HG03469 (cell line): ENCODE measurements at regions not wholly inside any gene's neighbourhood (a gene's known extent, or its start where the extent isn't known, plus 50 kb on each side); places are given as distances from the start of the nearest gene placed in this dataset.

Experiments used
- ATAC-seq: cut with Tn5 transposase; IDR thresholded peaks from one replicate; pipeline ENCODE4 v1.9.1; 2021; ENCODE audit warnings: mild to moderate bottlenecking, moderate library complexity, moderate number of reproducible peaks; ENCODE audit not compliant: unreplicated experiment

- no peak for ATAC-seq
Observed at GRCh38 chr2:121120411-121120810, 164.6 kb downstream of the TFCP2L1 start.

- no peak for ATAC-seq
Observed at GRCh38 chr2:121120991-121121390, 164.0 kb downstream of the TFCP2L1 start.

DNA sequence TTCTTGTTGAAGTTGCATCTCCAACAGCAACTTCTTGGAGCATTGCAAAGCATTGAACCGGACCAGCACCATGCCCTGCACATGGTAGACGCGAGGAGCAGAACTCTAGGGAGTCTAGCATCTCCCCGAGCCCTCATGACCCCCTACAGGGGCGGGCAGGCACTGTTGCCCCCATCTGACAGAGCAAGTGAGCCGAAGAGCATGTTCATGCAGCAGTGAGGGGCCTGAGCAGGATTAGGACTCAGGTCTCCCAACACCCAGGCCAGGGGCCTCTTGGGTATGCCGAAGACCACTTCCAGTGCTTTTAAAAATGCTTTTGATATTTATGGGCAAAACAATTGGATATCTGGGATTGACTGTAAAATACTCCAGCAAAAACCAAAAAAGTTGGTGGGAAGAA, 163.3 kb downstream of the TFCP2L1 start:
- ATAC-seq, result no peak

GRCh38 chr2:121123268-121123667, 161.7 kb downstream of the TFCP2L1 start:
- ATAC-seq, result no peak

DNA sequence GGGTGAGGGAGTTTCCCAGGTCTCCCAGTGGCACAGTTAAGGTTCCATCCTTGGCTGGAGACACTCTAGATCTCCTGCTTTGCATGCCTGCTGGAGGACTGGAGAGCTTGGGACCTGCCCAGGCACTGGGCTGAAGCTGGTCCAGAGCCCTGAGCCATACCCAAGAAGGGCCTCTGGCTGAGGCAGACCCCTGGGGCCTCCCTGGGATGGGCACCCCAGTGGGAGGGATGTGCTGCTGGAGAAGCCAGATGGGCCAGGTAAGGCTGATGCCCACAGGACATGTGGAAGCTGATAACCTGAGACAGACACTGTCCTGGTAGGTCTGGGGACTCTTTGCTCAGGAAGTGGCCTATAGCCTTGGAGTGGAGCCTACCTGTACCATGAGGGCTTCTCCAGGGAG, 160.7 kb downstream of the TFCP2L1 start:
- no peak for ATAC-seq

- no peak for ATAC-seq
Observed at GRCh38 chr2:121125350-121125749, 159.7 kb downstream of the TFCP2L1 start.

DNA sequence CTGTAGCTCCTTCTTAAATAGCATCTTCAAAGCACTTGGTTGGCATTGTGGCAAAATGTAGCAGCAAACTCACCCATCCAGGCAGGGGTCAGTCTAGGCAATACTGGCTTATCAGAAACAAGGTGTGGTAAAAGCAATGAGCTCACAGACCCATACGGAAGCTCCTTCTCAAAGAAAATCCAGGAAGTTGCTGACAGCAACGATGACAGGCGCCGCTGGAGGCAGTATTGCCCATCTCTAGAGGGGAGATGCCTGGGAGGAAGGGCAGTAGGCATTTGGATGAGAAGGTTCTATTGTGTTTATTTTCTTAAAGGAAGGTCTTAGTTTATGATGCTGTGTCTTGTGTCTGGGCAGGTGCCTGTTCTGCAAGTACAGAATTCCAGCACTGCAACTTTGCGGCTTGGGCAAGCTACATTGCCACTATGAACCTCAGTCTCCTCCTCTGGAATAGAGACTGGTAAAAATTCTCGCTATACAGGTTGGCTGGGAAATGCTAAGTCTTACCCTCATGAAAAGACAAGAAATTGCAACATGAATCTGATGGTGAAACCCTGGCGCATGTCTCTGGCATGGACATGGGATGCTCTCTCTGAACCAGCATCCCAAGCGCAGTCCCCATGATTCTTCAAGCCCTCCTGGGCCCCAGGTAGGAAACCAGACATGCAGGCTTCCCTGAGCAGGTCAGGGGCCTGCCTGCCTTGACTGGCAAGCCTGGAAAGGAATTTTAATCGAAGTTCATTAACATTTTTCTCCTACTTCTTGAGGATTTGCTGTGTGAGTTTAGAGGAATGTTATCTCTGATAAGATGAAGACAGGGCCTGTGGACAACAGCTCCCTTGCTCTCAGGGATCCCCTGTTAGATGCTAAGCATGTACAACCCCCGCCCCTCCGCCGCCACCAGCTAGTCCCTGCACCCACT, 156.0 kb downstream of the TFCP2L1 start:
- no peak for ATAC-seq

GRCh38 chr2:121129692-121130091, 155.3 kb downstream of the TFCP2L1 start:
- ATAC-seq, result no peak

DNA sequence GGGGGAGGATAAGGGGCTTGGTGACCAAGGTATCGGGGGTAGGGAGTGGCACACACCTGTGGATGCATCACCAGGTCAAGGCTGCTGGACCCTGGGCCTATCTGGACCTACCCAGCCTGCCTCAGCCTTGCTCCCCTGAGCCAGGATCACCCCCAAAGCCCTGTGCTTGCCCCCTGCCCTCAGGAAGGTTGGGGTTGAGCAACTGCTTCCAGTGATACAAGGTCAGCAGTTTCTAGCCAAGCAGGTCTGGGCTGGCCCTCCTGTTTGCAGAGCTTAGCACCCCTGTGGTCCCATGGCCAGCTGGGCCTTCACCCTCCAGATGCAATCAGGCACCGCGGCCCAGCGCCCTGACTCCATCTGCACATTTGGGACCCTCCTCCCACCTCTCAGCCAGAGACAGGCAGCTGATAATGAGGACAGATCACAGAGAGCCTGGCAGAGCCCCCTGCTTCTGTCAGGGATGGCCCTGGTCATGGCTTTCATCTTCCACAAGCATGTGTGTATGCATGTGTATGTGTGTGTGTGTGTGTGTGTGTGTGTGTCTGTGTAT, 154.6 kb downstream of the TFCP2L1 start:
- no peak for ATAC-seq

- ATAC-seq, result no peak
Observed at GRCh38 chr2:121131375-121131774, 153.6 kb downstream of the TFCP2L1 start.

DNA sequence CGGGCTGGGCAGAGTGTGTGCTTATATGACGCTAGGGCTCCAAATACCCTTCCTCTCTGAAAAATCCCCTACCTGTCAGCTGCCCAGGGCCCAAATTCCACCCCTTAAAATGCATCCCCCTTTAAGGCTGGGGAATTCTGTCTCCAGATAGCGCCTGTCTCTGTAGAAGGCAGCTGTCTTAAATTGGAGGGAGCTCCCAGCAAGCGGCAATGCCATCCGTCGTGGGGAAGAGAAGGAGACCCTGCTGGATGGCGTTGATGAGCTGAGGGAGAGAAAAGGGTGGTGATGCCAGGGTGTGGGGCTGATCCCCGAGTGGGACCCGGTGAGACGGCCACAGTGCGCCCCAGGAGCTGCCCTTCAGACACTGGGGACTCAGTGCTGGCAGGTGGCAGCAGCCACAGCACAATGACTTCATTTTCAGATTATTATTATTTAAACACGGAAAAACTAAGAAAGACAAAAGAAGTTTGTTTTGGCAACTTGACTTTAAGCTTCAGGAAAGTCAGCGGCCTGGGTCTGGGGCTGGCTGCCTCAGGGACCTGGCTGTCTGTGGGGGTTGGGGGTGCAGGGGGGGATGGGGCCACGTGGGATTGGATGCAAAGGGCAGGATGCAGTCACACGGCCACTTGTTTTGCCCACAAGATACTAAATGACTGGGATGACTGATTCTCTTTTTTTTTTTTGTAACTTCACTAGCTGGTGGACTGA, 152.8 kb downstream of the TFCP2L1 start:
- ATAC-seq, result no peak

- ATAC-seq, result no peak
Observed at GRCh38 chr2:121132762-121133107, 152.3 kb downstream of the TFCP2L1 start.

DNA sequence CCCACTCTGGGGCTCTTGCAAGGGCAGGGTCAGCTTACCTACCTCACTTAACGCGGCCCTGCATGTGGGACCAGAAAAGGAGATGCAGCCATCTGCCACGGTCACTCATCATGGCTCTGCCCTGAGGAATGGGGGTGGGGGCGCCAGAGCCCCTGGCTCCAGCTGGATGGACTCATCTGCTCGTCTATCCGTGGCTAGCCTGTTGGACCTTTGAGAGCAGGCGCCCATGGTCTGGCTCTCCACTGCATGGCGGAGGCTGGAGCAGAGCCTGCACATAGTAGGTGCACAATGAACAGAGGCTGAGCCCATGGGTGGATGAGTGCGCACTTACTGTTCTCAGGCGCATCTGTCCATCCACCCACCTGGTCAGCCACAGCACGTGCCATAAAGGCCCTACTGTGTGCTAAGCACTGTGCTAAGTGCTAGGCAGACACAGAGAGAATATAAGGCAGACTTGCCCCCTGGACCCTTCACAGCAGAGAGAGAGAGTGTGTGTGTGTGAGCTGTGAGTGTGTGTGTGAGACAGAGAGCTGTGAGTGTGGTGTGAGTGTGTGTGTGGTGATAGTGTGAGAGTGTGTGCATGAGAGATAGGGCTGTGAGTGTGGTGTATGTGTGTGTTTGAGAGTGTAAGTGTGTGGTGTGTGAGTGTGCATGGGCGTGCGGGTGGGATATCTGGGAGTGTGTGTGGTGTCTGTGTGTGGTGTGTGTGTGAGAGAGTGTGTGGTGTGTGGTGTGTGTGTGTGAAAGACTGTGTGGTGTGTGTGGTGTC, 151.3 kb downstream of the TFCP2L1 start:
- no peak for ATAC-seq

DNA sequence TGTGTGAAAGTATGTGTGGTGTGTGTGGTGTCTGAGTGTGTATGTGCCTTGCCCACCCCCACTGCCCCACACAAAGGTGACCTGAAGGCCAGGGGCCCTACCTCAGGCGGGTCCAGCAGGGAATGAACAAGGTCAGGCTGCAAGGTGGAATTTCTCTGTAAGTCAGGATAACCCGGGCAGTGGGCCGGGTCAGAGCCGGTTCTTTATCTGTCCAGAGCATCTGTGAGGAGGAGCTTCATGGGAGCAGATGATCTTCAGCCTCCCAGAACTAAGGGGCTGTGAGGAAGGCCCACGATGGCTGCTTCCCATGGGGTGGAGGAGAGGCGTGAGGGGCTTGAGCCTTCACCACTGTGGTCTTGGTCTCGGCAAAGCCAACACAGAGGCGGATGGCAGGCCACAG, 150.3 kb downstream of the TFCP2L1 start:
- ATAC-seq, result no peak

- ATAC-seq, result no peak
Observed at GRCh38 chr2:121135168-121135853, 149.7 kb downstream of the TFCP2L1 start.

DNA sequence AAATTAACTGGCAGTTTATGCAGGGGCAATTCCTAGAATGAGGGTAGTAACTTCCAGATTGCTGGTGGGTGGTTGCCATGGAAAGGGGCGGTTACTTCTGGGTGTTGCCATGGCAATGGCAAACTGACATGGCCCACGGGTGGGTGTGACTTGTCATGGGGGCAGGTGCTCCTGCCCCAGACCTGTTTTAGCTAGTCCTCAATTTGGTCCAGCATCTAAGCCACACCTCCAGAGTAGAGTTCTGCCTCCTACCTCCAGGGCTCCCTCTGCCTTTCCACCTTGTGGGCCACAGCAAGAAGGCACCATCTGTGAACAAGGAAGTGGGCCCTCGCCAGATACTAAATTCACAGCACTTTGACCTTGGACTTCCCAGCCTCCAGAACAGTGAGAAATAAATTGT, 148.7 kb downstream of the TFCP2L1 start:
- ATAC-seq, result no peak

- no peak for ATAC-seq
Observed at GRCh38 chr2:121137571-121137970, 147.4 kb downstream of the TFCP2L1 start.

DNA sequence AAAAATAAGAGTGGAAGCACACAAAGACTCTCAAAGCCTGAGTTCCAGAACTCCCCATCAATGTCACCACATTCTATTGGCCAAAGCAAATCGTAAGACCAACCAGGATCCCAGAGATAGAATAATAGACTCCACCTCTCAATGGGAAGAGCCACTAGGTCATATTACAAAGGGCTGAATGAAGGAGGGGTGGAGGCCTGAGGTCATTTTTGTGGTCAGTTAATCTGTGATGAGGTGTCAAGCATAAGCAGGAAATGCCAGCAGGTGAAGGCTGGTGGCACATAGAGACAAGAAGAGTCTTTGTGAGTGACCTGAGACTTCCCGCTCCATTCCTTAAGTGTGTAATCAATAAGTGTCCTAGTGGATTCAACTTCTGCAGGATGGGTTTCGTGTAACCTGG, 144.3 kb downstream of the TFCP2L1 start:
- ATAC-seq, result no peak

DNA sequence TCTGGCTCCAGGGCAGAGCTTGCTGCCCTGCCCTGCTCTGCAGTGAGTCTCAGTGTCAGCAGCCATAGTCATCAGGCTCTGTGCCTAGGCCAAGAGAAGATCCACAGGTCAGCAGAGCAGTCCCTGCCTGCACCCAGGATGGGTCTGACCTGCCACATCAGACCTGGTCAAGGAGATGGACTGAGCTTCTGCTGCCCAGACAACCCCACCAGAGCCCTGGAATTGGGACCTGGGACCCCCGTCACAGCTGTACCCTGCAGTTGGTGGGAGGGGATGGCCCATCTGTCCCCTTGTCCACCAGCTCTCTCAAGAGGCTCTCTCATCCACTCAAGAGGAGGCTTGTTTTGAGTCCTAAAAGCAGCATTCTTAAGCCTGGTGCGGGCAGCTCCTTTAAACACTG, 142.6 kb downstream of the TFCP2L1 start:
- ATAC-seq, result no peak

- no peak for ATAC-seq
Observed at GRCh38 chr2:121144111-121144510, 140.9 kb downstream of the TFCP2L1 start.

DNA sequence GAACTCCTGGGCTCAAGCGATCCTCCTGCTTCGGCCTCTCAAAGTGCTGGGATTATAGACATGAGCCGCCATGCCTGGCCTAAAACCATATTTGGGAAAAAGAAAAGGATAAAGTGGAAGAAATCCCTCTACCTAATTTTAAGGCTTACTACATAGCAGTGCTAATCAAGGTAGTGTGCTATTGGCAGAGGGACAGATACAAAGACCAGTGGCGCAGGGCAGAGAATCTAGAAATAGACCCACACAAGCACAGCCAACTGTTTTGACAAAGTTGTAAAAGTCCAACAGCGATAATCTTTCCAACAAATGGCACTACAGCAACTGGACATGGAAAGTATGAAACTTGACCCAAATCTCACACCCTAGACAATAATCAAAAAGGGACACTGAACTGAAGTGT, 138.4 kb downstream of the TFCP2L1 start:
- no peak for ATAC-seq
